CD4-positive, alpha-beta T cell treated with Interleukin-17A for 1 hour (primary cell): ENCODE measurements at regions not wholly inside any gene's neighbourhood (a gene's known extent, or its start where the extent isn't known, plus 50 kb on each side); places are given as distances from the start of the nearest gene placed in this dataset.
"Not testable (repeated sequence)": the region's sequence is repeated elsewhere in the genome, so short reads cannot be mapped to it uniquely, and the experiment has no call there.

Experiments used
- DNase-seq: peaks from one replicate; pipeline ENCODE4 v3.0.0-alpha.2; 2020

GRCh38 chr6:12523726-12524125, 192.8 kb upstream of the PHACTR1 start:
- DNase-seq: no peak

- DNase-seq: no peak
These were observed 191.3 kb upstream of the PHACTR1 start for GRCh38 chr6:12525276-12525675.

- DNase-seq: no peak
These were observed 189.2 kb upstream of the PHACTR1 start for GRCh38 chr6:12527339-12527738.

DNA sequence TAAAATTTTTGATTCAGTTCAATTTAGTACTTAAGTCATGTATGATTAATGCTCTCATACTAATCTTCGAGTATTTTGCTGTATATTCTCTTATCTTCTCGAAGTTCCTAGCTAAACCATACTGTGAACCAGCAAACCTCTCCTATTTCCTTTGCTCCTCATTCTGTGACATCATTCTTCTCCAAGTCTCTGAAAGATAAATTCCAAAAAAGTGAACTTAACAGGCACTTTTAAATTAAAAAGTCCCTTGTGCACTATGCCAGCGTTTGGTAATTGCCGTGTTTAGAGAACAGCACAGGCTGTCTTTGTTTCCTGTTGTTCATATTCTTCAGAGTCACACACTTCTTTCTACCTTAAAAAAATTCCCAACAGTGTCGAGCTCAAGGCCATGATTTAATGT, 188.4 kb upstream of the PHACTR1 start:
- DNase-seq: no peak

GRCh38 chr6:12528581-12529363, 187.8 kb upstream of the PHACTR1 start:
- no peak for DNase-seq

- DNase-seq: no peak
These were observed 187.1 kb upstream of the PHACTR1 start for GRCh38 chr6:12529364-12530019.

DNA sequence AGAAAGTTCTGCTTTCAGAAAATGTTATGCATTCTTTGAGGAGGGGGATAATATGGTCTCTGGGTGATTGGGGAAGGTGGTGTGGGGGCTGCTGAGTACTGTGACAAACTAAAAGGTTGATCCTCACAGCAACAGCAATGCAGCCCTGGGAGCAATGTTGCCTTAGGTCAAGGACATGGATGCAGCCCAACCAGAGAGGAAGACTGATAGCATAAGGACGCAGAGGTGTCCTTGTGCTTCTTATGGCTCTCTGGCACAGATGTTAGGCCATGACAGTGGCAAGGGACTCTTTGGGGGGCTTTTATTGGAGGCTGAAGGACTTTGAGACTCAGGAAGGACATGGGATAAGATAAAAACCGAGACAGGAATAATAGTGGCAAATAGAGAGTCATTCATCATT, 186.2 kb upstream of the PHACTR1 start:
- DNase-seq: no peak

- DNase-seq: no peak
These were observed 183.0 kb upstream of the PHACTR1 start for GRCh38 chr6:12533586-12533985.

- no peak for DNase-seq
These were observed 182.3 kb upstream of the PHACTR1 start for GRCh38 chr6:12534069-12534853.

- no peak for DNase-seq
These were observed 180.8 kb upstream of the PHACTR1 start for GRCh38 chr6:12535586-12536314.

- DNase-seq: no peak
These were observed 180.2 kb upstream of the PHACTR1 start for GRCh38 chr6:12536416-12536815.

- DNase-seq: no peak
These were observed 179.2 kb upstream of the PHACTR1 start for GRCh38 chr6:12537389-12537788.

DNA sequence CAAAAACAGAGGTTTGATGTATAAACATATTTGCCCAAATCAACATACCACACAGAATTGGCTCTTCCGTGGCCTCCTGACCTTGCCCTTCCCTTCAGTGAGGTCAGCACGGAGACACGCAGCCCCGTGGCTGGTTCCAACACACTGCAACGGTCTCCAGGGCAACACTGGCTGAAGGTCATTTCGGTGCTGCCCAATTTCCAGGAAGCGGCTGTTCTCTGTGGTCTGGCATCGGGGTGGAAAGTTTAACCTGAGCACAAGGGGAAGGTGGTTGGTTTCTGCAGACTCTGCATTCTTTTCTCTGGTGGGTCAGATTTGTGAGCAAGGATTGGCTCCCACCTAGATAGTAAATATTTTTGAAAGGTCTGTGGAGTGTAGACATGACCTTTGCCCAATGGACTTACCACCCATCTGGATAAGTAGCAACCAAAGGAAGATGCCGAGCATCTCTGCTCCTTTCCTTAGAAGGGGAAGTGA, 177.6 kb upstream of the PHACTR1 start:
- DNase-seq: no peak

GRCh38 chr6:12542319-12543115, 174.1 kb upstream of the PHACTR1 start:
- DNase-seq: not testable (repeated sequence)

- no peak for DNase-seq
These were observed 172.6 kb upstream of the PHACTR1 start for GRCh38 chr6:12543953-12544352.

- no peak for DNase-seq
These were observed 171.6 kb upstream of the PHACTR1 start for GRCh38 chr6:12544821-12545565.

DNA sequence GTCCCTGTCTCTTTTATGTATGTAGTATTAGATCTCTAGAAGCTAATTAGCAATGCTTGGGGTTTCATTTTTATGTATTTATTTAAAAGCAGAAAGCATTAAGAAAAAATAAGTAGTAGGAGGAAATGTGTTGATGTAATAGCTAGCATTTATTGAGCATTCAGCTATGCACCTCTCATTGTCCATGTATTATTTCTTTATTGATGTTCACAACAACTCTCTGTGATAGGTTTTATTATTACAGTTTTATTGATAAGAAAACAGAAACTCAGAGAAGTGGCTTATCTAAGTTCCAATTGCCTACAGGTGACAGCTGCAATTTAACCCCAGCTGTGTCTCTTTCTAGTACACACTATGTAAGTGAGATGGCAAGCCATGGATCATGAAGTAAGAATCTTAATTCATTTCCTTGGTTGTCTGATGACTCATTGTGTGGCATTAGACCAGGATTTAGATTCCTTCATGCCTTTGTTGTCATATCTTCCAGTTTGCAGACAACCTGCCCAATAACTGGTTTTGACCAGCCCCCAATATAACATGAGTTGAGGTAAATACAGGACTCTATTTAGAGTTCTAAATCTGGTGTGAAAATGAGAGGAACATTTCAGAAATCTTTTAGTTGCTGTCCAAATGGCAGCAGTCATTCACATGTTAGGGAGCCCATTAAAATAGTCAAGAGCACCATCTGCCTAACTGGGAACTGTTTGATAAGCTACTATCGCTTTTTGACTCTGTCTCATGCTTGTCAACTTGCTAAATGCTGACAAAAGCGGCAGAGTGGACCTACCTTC, 170.8 kb upstream of the PHACTR1 start:
- DNase-seq: no peak

DNA sequence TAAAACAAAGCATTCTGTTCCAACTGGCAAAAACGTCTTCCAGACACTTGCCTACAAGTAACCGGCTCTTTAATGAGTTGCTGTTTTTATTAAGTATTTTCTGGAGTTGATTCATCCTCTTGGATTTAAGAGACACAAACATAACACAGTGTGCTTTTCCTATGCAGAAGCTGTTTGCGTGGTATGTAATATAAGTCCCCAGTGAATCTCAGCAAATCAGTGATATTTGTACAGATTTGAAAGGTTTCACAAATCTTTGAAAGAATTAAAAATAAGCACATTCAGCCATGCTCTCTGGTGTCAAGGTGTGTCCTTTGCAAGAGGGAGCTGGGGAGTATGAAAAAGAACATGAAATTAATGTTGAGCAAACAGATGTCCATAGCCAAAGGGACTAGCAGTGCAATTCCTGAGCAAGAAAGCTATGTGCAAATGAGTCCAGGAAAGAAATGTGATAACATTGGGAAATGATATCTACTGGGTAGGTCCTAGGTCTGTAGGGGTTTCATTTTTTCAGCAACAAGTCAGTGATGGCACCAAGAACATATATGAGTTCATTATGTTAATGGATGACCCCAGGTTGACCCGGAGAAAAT, 170.1 kb upstream of the PHACTR1 start:
- no peak for DNase-seq

GRCh38 chr6:12548526-12548925, 168.0 kb upstream of the PHACTR1 start:
- DNase-seq: no peak

GRCh38 chr6:12549445-12549844, 167.1 kb upstream of the PHACTR1 start:
- DNase-seq: not testable (repeated sequence)
